Adrenal gland (tissue), 9 donors: ENCODE measurements at regions not wholly inside any gene's neighbourhood (a gene's known extent, or its start where the extent isn't known, plus 50 kb on each side); places are given as distances from the start of the nearest gene placed in this dataset.
"Not testable (repeated sequence)": the region's sequence is repeated elsewhere in the genome, so short reads cannot be mapped to it uniquely, and the experiment has no call there.

Experiments used
- DNase-seq, 7 donors: peaks; one replicate each; pipeline ENCODE4 v3.0.0-alpha.2; 2019 to 2020
- H3K27ac ChIP-seq, 5 donors: fragments of 200-600 bp; sonication (generic) in 4 of 5; 1 replicate in 3 of 5; 2 replicates in 2 of 5; pipeline versions ENCODE4 v1.5.1 to v1.8.0; 2016 to 2020; ENCODE audit warnings: mild to moderate bottlenecking in 1 of 5
- H3K27me3 ChIP-seq: fragments of 200-600 bp; 2 replicates; pipeline ENCODE4 v1.8.0; 2021
- H3K36me3 ChIP-seq, 2 donors: fragments of 200-600 bp; replicated peaks in 1 of 2; 1 replicate in 1 of 2; 2 replicates in 1 of 2; pipeline versions ENCODE4 v1.5.1 to v1.8.0; 2018 to 2022
- H3K4me1 ChIP-seq, 2 donors: fragments of 200-600 bp; replicated peaks in 1 of 2; 1 replicate in 1 of 2; 2 replicates in 1 of 2; pipeline versions ENCODE4 v1.5.1 to v1.8.0; 2018 to 2021
- H3K4me3 ChIP-seq, 4 donors: fragments of 200-600 bp; sonication (generic) in 3 of 4; one replicate each; pipeline ENCODE4 v1.5.1; 2016 to 2018
- H3K9me3 ChIP-seq, 3 donors: fragments of 200-600 bp; sonication (generic) in 1 of 3; replicated peaks in 1 of 3; 1 replicate in 2 of 3; 2 replicates in 1 of 3; pipeline versions ENCODE4 v1.5.1 to v1.8.0; 2016 to 2021
- CTCF ChIP-seq, 6 experiments: fragments of 450-650 bp in 4 of 6; fragments of 200-600 bp in 2 of 6; sonication (generic) in 1 of 6; IDR thresholded peaks; 1 replicate in 5 of 6; 2 replicates in 1 of 6; pipeline versions ENCODE4 v1.5.1 to v1.8.0; 2016 to 2021; ENCODE audit warnings: antibody characterized with exemption in 6 of 6, mild to moderate bottlenecking in 2 of 6, moderate library complexity in 1 of 6
- POLR2A ChIP-seq, 2 donors: fragments of 450-650 bp; IDR thresholded peaks; one replicate each; pipeline ENCODE4 v1.6.1; 2017; ENCODE audit warnings: antibody characterized with exemption in 2 of 2, mild to moderate bottlenecking in 2 of 2, moderate library complexity in 1 of 2
- WGBS, 4 donors: extraction: QIAGEN DNeasy Blood & Tissue Kit in 2 of 4; methylation state at CpG; one replicate each; pipeline versions ENCODE4 v1.1.5 to v1.1.7; 2013 to 2017; 5-methylcytosine and 5-hydroxymethylcytosine counted together
- intact Hi-C, 2 donors: fragments of 100-400 bp; cut with DNase I; formaldehyde crosslinking; loops; one replicate each; pipeline versions ENCODE4 v1.14.1 to v1.15.0; 2022 to 2023
- donor health status: healthy with polysubstance abuse.
- donor health status: Bipolar disorder and iron deficiency.
- donor health status: DM: yes; HTN: yes; CAD: no.
- donor health status: DM: no; HTN: no; CAD: no.
- donor health status: DM: no; HTN: no; CAD: no.

- H3K27ac ChIP-seq = no peak overlapping the region
- no peak overlapping the region for H3K4me3 ChIP-seq
- TF ChIP-seq CTCF (IDR thresholded peaks at IDR 0.05) (no peak), POLR2A (IDR thresholded peaks at IDR 0.05) (no peak)
- H3K36me3 ChIP-seq = no peaks in the 10 kb centered on the region
- 71 to 87% (median 83%) methylated on average over 4 to 11 of the region's 11 CpGs for WGBS, 4 donors
- intact Hi-C loops = loop anchor here in 1 of 2 donors (5.0 kb wide), 1 partner anchor 354 kb away; no protein-coding TSS in a partner anchor
- no peaks in the 10 kb centered on the region for H3K9me3 ChIP-seq
- H3K4me1 ChIP-seq = no peaks in the 10 kb centered on the region
- no peak for DNase-seq
- no peaks in the 10 kb centered on the region for H3K27me3 ChIP-seq
Measured at GRCh38 chr7:136116186-136116585, 139.0 kb upstream of the MTPN start.

- peak; percentile 41 to 78 (median 53) for DNase-seq
- Histone ChIP-seq H3K27me3 (no peaks in the 10 kb centered on the region), H3K27ac (no peak overlapping the region), H3K4me1 (no peaks in the 10 kb centered on the region), H3K9me3 (no peaks in the 10 kb centered on the region), H3K4me3 (no peak overlapping the region), H3K36me3 (no peaks in the 10 kb centered on the region)
- intact Hi-C loops = loop anchor here in 1 of 2 donors (5.0 kb wide), 1 partner anchor 353 kb away; no protein-coding TSS in a partner anchor
- WGBS, 4 donors = 43 to 55% (median 47%) methylated on average over 13 to 21 of the region's 21 CpGs
- TF ChIP-seq POLR2A (IDR thresholded peaks at IDR 0.05) (no peak), CTCF (IDR thresholded peaks at IDR 0.05) (peak; percentile 50 to 74 (median 64))
Measured at GRCh38 chr7:136114966-136115762, 138.0 kb upstream of the MTPN start.

- H3K27ac ChIP-seq, H3K27me3 ChIP-seq, DNase-seq, H3K4me3 ChIP-seq, H3K9me3 ChIP-seq, H3K4me1 ChIP-seq, intact Hi-C loops, H3K36me3 ChIP-seq: not testable (repeated sequence)
- 61 to 84% (median 79%) methylated on average over 5 to 6 of the region's 6 CpGs for WGBS, 4 donors
Measured at GRCh38 chr7:136114467-136114866, 137.3 kb upstream of the MTPN start.

GRCh38 chr7:136109037-136109436, 131.9 kb upstream of the MTPN start:
- H3K9me3 ChIP-seq, H3K27me3 ChIP-seq, DNase-seq, H3K36me3 ChIP-seq, H3K27ac ChIP-seq, intact Hi-C loops, H3K4me1 ChIP-seq, H3K4me3 ChIP-seq: not testable (repeated sequence)
- WGBS, 4 donors = 46 to 100% (median 69%) methylated on average over 1 of the region's 1 CpG

GRCh38 chr7:136105191-136105590, 128.0 kb upstream of the MTPN start:
- Histone ChIP-seq H3K36me3 (no peaks in the 10 kb centered on the region), H3K4me1 (no peaks in the 10 kb centered on the region), H3K27me3 (no peaks in the 10 kb centered on the region), H3K4me3 (no peak overlapping the region), H3K9me3 (no peaks in the 10 kb centered on the region), H3K27ac (no peak overlapping the region)
- WGBS, 4 donors = 80 to 97% (median 89%) methylated on average over 1 of the region's 1 CpG
- intact Hi-C loops = no loop called here
- no peak for TF ChIP-seq CTCF (IDR thresholded peaks at IDR 0.05)
- TF ChIP-seq POLR2A (IDR thresholded peaks at IDR 0.05) = no peak
- DNase-seq = no peak
